Renal pelvis (tissue), 1 donor: ENCODE measurements at regions not wholly inside any gene's neighbourhood (a gene's known extent, or its start where the extent isn't known, plus 50 kb on each side); places are given as distances from the start of the nearest gene placed in this dataset.

Experiments used
- DNase-seq: peaks from one replicate; pipeline ENCODE4 v3.0.0-alpha.2; 2013

DNA sequence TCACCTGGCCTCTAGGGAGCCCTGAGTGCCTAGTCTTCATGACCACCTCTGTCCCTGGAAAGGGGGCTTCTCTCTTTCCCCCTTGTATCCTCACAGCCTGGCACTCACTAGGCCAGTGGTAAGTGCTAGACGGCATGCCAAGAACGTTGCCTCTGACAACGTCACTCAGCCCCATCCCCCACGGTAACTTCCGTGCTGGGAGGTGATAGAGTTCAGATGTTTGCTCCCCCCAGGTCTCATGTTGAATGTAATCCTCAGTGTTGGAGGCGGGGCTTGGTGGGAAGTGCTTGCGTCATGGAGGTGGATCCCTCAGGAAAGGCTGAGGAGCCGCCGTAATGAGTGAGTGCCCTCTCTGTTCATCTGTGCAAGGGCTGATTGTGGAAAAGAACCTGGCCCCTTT lies 343.3 kb upstream of the MKI67 start:
- no peak for DNase-seq

DNA sequence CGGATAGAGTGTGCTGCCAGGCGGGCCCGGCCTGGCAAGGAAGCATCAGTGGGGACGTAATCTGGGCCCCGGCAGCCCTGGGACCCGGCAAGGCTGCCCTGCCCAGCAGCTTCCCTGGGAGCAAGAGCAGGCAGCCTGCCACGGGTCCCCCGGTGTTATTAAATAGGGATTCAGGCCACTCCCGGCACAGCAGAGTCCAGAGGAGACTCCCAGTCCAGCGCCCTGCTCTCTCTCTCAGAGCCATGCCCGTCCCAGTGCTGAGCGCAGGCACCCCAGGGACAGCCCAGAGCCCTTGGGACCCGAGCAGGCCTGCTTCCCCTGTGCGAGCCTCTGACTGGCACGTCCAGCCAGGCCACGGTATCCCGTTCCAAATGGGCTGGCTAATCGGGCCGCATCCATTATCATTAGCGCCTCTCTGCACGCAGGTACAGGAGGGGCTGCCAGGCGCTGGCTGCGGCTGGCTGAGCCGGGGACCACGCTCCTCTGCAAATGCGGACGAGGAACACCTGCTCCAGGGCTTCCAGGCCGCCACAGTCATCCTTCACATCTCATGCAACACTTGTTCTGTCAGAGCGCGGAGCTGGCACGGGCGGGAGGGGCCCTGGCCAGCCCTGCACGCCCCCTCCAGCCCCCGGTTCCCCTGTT lies 344.2 kb upstream of the MKI67 start:
- DNase-seq = no peak

DNA sequence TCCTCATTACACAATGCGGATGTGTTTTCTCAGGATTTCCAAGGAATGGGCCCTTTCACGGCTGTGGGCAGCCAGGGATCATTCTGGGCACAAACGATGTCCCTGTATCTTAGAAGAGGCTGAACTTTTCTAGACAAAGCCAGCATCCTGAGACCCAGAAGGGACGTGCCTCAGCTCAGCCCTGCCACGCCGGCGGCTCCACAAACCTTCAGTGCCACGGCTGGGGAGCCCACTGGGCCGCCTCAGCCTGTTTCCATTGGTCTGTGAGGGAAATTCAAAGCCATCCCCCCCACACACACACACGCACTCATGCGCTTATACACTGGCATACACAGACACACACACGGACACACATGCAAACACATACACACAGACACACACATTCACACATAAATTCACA lies 344.9 kb upstream of the MKI67 start:
- no peak for DNase-seq

DNA sequence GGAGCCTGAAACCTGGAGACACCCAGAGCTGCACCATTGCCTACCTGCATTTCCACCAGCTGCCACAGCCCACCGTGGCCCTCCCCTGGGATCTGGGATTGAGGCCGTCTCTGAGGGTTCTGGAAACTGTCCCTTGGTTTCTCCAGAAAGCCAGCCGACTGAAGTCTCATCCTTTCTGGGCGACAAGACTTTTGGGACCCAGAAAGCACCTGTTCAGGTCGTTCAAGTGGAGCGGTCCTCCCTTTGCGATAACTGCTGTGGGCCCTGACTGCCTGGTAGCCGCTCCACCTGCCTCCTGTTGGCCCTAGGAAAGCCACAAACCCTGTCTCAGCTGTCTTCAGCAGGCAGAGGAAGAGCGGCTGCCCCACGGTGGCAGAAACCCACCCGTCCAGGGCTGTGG lies 346.0 kb upstream of the MKI67 start:
- DNase-seq = no peak

DNA sequence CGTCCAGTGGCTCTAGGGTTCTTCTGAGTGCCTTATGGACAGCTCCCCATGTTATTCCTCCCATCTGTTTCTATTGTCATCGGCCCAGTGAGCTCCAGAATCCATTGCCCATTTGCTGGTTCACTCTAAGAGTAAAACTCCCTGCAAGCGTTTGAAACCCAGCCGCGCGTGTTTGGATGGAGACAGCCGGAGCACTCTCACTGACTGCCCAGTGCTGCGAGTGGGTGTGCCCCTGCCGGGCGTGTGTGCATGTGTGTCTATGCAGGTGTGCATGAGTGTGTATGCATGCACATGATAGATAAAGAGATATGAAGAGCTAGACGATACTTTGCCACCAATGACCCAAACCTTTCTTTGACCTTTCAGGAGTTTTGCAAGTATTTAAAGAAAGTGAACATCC lies 347.2 kb upstream of the MKI67 start:
- DNase-seq = no peak

- no peak for DNase-seq
These were observed 347.7 kb upstream of the MKI67 start for GRCh38 chr10:128473911-128474310.

DNA sequence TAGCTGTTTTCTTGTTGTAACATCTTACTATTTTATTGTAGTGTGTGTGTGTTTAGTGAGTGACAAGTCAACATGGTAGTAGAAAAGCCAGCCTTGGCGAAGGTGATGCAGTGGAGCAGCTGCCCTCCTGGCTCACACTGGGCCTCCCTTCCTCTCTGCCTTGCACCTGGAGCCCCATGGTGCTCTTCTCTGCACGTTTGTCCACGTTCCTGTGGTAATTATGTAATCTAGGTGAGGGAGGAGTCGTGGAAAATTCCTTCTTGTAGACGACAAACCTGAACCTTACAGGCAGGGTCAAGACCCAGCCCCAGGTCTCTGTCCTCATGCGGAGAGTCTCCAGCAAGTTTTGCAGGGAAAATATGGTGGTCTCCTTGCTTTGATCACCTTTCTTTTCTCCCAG lies 348.3 kb upstream of the MKI67 start:
- DNase-seq = no peak

- no peak for DNase-seq
These were observed 349.6 kb upstream of the MKI67 start for GRCh38 chr10:128475686-128476367.

GRCh38 chr10:128476368-128476725 lies 350.1 kb upstream of the MKI67 start:
- DNase-seq = no peak

GRCh38 chr10:128476845-128477244 lies 350.6 kb upstream of the MKI67 start:
- no peak for DNase-seq

DNA sequence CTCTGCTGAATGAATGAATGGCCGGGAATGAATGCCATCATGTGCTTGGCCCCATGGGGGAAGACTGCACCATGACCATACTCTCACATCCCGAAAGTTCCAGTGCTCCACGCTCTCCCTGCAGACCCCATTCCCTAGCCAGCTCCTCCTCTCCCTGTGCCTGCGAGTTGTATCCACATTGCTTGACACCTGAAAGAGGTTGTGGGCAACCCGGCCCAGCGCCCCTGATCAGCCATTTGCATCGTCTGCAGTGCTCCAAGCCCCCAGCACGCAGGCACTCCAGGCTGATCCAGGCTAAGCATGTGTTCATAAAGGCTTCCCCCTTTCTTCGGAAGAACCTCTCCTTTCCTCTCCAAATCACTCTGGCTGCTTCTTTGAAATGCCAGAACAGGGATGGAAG lies 354.4 kb upstream of the MKI67 start:
- DNase-seq = no peak

DNA sequence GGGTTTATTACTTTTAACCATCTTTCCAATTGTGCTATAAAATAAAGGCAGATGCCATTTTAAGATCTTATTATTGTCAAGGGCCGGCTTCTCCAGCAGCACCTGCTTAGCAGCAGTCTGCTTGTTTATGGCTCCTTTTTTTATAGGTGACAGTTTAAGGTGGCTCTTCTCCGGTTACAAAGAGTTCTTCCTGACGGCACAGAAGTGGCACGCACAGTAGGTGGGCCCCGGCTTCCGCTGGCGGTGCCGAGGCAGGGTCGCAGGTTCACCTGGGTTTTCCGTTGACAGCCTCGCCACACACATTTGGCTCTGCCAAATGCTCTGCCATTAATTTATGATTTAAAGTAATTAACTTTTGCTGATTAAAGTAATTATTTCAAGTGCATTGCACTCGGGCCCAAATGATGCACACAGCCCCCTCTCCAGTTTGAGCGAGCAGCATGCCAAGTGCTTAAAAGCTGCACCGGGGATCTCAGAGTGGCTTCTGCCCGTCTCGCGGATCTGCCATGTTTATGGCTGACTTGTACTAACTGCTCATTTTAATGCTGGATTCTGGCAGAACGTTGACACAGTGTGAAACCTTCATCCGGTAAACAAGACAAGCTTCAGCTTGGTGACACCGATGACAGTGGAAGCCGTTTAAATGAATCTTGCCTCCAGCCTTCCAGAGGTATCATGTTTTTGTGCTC lies 355.1 kb upstream of the MKI67 start:
- no peak for DNase-seq

GRCh38 chr10:128482052-128482451 lies 355.8 kb upstream of the MKI67 start:
- no peak for DNase-seq

DNA sequence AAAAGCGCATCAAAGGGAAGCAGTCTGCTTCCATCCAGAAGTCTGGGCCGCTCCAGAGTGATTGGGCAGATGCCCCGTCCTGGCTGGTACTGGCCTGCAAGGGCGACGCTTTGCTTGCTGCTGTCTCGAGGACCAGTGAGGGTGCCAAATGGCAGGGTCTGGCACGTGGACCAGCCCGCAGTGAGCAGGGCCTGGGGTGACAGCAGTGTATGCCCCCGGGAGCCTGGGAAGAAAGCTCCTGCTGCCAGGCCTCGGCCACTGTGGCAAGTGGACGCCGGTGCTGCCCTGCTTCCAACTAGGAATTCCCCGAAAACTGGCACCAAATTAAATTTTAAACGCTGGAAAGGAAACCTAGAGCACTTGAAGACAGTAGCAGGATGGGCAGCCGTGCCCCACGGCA lies 357.0 kb upstream of the MKI67 start:
- no peak for DNase-seq

GRCh38 chr10:128484041-128484440 lies 357.8 kb upstream of the MKI67 start:
- DNase-seq = no peak

DNA sequence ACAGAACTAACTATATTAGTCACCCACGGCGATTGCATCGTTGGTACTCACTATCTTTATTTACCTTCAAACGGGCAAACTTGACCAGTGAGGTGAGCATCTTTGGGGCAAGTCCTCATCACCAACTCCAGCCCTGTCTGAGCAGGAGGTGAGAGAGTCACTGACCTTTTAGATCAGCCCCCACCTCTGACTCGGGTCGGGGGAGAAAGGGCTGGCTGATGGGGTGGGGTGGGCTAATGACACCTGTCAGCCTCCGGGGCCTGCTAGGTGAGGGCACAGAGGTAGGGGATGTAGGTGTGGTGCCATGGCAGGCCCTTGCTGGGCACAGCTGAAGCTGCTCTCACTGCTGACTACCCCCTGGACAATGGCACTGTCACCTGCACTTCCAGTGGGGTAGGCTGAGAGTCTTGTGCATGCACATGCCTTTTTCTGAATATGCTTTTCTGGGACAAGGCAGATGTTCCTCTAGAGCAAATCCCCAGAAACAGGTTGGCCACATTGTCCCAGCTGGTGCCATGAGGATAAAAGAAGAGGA lies 359.5 kb upstream of the MKI67 start:
- DNase-seq = no peak

- no peak for DNase-seq
These were observed 361.3 kb upstream of the MKI67 start for GRCh38 chr10:128487517-128487916.

DNA sequence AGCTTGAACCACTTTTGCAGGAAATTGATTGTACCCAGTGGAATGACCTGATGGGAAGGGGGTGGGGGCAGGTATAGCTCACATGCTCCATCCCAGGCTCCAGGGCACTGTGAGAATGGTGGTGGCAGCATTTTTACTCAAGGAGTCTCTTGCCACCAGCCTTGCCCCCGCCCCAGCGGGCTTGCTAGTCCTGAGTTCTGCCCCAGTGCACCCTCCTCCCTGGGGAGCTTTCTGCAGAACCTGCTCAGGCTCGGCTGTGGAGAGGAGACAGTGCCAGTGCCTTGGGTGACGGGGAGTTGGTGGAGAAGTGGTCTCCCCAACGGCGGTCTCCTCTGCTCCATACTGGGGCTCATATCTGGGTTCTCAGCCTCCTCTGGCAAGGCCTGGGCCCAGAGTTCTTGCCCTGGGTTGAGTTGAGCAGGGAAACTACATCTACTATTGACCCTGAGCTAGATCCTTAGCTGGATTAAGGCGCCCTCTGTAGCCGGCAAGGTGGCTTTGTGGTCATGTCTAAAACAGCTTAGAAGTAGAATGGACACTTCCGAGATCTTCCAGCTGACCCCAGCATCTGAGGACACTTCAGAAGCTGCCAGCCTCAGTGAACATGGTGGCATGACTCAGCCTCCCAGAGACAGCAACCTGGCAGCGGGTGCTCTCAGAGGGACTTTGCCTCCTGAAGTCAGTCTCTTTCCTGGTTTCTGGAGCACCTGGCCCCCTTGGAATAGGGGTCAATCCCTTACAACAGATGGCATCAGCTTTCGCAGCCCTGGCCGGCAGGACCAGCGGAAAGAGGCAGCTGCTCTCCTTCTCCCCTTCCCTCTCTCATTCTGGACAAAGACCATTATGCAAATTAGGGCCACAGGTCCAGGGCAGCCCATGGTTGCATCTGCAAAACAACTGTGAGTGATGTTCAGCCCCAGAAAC lies 363.4 kb upstream of the MKI67 start:
- DNase-seq = no peak

DNA sequence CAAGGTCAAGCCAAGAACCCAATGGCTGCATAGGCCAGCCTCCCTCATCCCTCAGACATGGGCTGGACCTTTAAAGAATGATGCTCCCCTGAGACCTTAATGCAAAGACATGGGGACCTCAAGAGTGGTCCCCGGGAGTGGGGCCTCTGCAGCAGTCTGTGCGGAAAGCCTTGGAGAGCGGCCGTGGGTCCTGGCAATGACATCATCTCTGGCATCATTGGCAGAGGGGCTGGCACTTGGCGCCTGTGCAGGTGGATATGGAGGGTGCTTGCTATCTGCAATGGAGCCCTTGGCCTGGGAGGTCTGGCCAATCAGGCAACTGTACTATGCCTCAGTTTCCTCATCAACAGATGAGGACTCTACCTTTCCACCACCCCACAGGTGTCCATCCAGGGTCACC lies 365.5 kb upstream of the MKI67 start:
- no peak for DNase-seq

GRCh38 chr10:128493811-128494210 lies 367.6 kb upstream of the MKI67 start:
- DNase-seq = no peak

DNA sequence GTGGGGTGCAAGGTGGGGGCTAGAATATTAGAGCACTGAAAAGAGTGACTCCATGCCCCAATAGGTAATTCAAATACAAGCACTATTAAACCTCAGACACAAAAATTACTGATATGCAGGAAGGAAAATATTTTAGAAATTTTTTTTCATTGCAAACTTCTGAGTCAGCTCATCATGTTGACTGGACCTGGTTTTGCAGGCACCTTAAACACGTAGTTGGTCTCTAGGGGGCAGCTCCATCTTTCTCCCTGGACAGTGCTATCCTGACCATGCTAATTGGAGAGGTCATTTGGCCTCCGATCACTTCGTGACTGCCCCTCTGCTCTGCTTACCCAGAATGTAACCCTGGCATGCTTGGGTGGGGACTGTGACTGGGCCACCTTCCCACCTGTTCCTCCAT lies 368.4 kb upstream of the MKI67 start:
- no peak for DNase-seq
